ENCODE measurements at regions not wholly inside any gene's neighbourhood (a gene's known extent, or its start where the extent isn't known, plus 50 kb on each side); places are given as distances from the start of the nearest gene placed in this dataset.

GRCh38 chr6:74058606-74059005 lies 362.6 kb downstream of the CD109 start:
- ATAC-seq (ENCODE audit: insufficient read depth, low read depth) (no peak), DNase-seq (no peak)
- Histone ChIP-seq H3K9me3 (ENCODE audit: insufficient read depth, low read length, severe bottlenecking) (no peaks in the 10 kb centered on the region), H3K4me1 (ENCODE audit: insufficient read depth, low read length) (no peaks in the 10 kb centered on the region), H3K4me3 (ENCODE audit: low read depth in 1 of 2, low read length in 2 of 2) (no peak overlapping the region), H4K20me1 (ENCODE audit: insufficient read depth, low read length) (no peaks in the 10 kb centered on the region), H3K4me2 (ENCODE audit: insufficient read depth, low read length) (no peak overlapping the region), H2AFZ (ENCODE audit: low read depth, low read length) (no peak overlapping the region), H3K79me2 (ENCODE audit: insufficient read depth, low read length) (no peaks in the 10 kb centered on the region), H3K27me3 (ENCODE audit: insufficient read depth, low read length, poor library complexity) (no peaks in the 10 kb centered on the region), H3K36me3 (ENCODE audit: insufficient read depth, low read length) (no peaks in the 10 kb centered on the region), H3K27ac (ENCODE audit: low read length) (no peak overlapping the region), H3K9ac (ENCODE audit: low read depth, low read length) (no peak overlapping the region)
- TF ChIP-seq EZH2 (IDR thresholded peaks at IDR 0.05; ENCODE audit: borderline replicate concordance, low read depth, low read length, severe bottlenecking) (no peak), CTCF (IDR thresholded peaks at IDR 0.05; ENCODE audit: borderline replicate concordance, extremely low read depth, low read length, poor library complexity, severe bottlenecking) (no peak)

GRCh38 chr6:74057326-74057725 lies 361.3 kb downstream of the CD109 start:
- no peak for DNase-seq
- no peak overlapping the region for H3K27ac ChIP-seq (ENCODE audit: low read length)
- no peak overlapping the region for H3K4me2 ChIP-seq (ENCODE audit: insufficient read depth, low read length)
- H3K27me3 ChIP-seq (ENCODE audit: insufficient read depth, low read length, poor library complexity), result no peaks in the 10 kb centered on the region
- no peaks in the 10 kb centered on the region for H3K36me3 ChIP-seq (ENCODE audit: insufficient read depth, low read length)
- no peak overlapping the region for H3K4me3 ChIP-seq (ENCODE audit: low read depth in 1 of 2, low read length in 2 of 2)
- H3K9ac ChIP-seq (ENCODE audit: low read depth, low read length), result no peak overlapping the region
- no peaks in the 10 kb centered on the region for H3K4me1 ChIP-seq (ENCODE audit: insufficient read depth, low read length)
- no peaks in the 10 kb centered on the region for H3K79me2 ChIP-seq (ENCODE audit: insufficient read depth, low read length)
- H3K9me3 ChIP-seq (ENCODE audit: insufficient read depth, low read length, severe bottlenecking), result no peaks in the 10 kb centered on the region
- H2AFZ ChIP-seq (ENCODE audit: low read depth, low read length), result no peak overlapping the region
- H4K20me1 ChIP-seq (ENCODE audit: insufficient read depth, low read length), result no peaks in the 10 kb centered on the region
- ATAC-seq (ENCODE audit: insufficient read depth, low read depth), result no peak
- TF ChIP-seq CTCF (IDR thresholded peaks at IDR 0.05; ENCODE audit: borderline replicate concordance, extremely low read depth, low read length, poor library complexity, severe bottlenecking) (no peak), EZH2 (IDR thresholded peaks at IDR 0.05; ENCODE audit: borderline replicate concordance, low read depth, low read length, severe bottlenecking) (no peak)

GRCh38 chr6:74054190-74054589 lies 358.2 kb downstream of the CD109 start:
- H3K27me3 ChIP-seq (ENCODE audit: insufficient read depth, low read length, poor library complexity), result no peaks in the 10 kb centered on the region
- no peak overlapping the region for H2AFZ ChIP-seq (ENCODE audit: low read depth, low read length)
- no peak overlapping the region for H3K4me2 ChIP-seq (ENCODE audit: insufficient read depth, low read length)
- H3K27ac ChIP-seq (ENCODE audit: low read length), result no peak overlapping the region
- H3K9me3 ChIP-seq (ENCODE audit: insufficient read depth, low read length, severe bottlenecking), result no peaks in the 10 kb centered on the region
- H3K79me2 ChIP-seq (ENCODE audit: insufficient read depth, low read length), result no peaks in the 10 kb centered on the region
- no peaks in the 10 kb centered on the region for H3K4me1 ChIP-seq (ENCODE audit: insufficient read depth, low read length)
- H3K4me3 ChIP-seq (ENCODE audit: low read depth in 1 of 2, low read length in 2 of 2), result no peak overlapping the region
- ATAC-seq (ENCODE audit: insufficient read depth, low read depth), result no peak
- no peaks in the 10 kb centered on the region for H3K36me3 ChIP-seq (ENCODE audit: insufficient read depth, low read length)
- DNase-seq, result no peak
- no peaks in the 10 kb centered on the region for H4K20me1 ChIP-seq (ENCODE audit: insufficient read depth, low read length)
- no peak for TF ChIP-seq CTCF (IDR thresholded peaks at IDR 0.05; ENCODE audit: borderline replicate concordance, extremely low read depth, low read length, poor library complexity, severe bottlenecking)
- TF ChIP-seq EZH2 (IDR thresholded peaks at IDR 0.05; ENCODE audit: borderline replicate concordance, low read depth, low read length, severe bottlenecking), result no peak
- H3K9ac ChIP-seq (ENCODE audit: low read depth, low read length), result no peak overlapping the region

GRCh38 chr6:74050921-74051320 lies 354.9 kb downstream of the CD109 start:
- ATAC-seq (ENCODE audit: insufficient read depth, low read depth) (no peak), DNase-seq (no peak)
- H3K9ac ChIP-seq (ENCODE audit: low read depth, low read length), result no peak overlapping the region
- no peaks in the 10 kb centered on the region for H3K4me1 ChIP-seq (ENCODE audit: insufficient read depth, low read length)
- H3K4me3 ChIP-seq (ENCODE audit: low read depth in 1 of 2, low read length in 2 of 2), result no peak overlapping the region
- no peaks in the 10 kb centered on the region for H3K27me3 ChIP-seq (ENCODE audit: insufficient read depth, low read length, poor library complexity)
- TF ChIP-seq CTCF (IDR thresholded peaks at IDR 0.05; ENCODE audit: borderline replicate concordance, extremely low read depth, low read length, poor library complexity, severe bottlenecking), result no peak
- TF ChIP-seq EZH2 (IDR thresholded peaks at IDR 0.05; ENCODE audit: borderline replicate concordance, low read depth, low read length, severe bottlenecking), result no peak
- H3K9me3 ChIP-seq (ENCODE audit: insufficient read depth, low read length, severe bottlenecking), result no peaks in the 10 kb centered on the region
- no peaks in the 10 kb centered on the region for H4K20me1 ChIP-seq (ENCODE audit: insufficient read depth, low read length)
- H3K36me3 ChIP-seq (ENCODE audit: insufficient read depth, low read length), result no peaks in the 10 kb centered on the region
- no peaks in the 10 kb centered on the region for H3K79me2 ChIP-seq (ENCODE audit: insufficient read depth, low read length)
- H2AFZ ChIP-seq (ENCODE audit: low read depth, low read length), result no peak overlapping the region
- no peak overlapping the region for H3K4me2 ChIP-seq (ENCODE audit: insufficient read depth, low read length)
- no peak overlapping the region for H3K27ac ChIP-seq (ENCODE audit: low read length)
